GM21381 (cell line): ENCODE measurements at regions not wholly inside any gene's neighbourhood (a gene's known extent, or its start where the extent isn't known, plus 50 kb on each side); places are given as distances from the start of the nearest gene placed in this dataset.

Experiments used
- ATAC-seq: cut with Tn5 transposase; IDR thresholded peaks from one replicate; pipeline ENCODE4 v1.9.1; 2021; ENCODE audit warnings: mild to moderate bottlenecking, moderate library complexity; ENCODE audit not compliant: unreplicated experiment

- ATAC-seq = no peak
These were observed 866.2 kb downstream of the TBC1D22A start for GRCh38 chr22:47628477-47629272.

DNA sequence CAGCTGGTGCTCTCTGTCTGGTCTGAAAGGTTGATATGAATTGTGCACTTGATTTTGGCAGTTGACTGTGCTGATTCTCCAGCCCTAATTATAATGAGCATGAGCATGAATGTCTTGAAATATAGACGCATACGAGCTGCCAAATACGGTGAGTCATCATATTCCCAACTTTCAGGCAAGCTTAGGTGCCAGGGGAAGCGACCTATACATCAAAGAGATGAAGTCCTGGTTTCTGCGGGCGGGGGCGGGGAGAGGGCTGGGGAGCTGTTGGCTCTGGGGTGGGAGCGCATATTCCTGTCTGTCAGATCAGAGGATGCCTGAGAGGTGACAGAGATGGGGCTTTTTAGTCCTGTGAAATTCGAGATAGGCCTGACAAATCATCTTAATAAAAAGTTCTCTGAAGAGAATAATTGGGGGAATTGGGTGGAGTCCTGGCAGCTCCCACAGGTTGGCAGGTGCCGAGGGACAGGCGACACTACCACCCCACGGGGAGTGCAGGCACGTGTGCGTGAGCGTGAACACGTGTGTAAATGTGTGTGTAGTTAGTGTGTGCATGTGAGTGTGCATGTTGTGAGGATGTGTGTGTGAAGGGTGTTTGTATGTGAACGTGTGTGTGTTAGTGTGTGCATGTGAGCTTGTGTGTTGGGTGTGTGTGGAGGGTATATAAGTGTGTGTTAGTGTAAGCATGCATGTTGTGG, 865.3 kb downstream of the TBC1D22A start:
- ATAC-seq = no peak

- no peak for ATAC-seq
These were observed 864.3 kb downstream of the TBC1D22A start for GRCh38 chr22:47626428-47627390.

DNA sequence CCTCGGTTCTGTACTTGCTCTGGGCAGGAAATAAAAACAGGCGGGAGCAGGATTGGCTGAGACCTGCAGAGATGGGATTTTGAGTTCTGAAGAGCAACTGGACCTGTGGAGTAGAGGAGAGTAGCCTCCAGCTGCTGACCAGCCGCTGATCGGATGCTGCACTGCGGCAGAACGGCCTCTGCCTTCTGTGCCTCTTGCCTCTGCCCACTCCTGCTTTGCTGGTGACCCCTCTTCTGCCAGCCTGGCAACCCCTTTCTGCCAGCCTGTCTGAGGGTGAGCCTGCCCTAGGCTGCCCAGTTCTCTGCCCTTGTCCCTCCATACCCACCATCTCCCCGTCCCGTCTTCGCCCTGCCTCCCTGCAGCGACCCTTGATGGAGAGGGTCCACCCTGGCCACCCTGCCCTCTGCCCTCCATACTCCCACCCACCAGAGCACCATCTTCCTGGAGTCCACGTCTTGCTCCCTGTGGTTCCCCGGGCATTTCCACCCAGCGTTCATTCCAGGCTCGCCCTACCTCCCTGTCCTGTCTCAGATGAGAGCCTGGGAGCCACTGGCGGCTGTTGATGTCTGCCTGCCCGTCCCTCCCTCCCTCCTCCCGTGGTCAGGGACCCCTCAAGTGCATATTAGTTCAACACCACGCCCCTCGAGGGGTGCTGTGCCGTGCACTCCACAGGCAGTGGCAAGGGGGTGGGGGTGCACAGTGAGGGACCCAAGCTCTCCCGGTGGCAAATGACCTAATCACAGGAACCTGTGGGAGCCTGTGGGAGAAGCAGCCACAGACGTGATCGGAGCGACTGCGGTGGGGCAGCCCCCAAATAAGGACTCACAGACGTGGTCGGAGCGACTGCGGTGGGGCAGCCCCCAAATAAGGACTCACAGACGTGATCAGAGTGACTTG, 863.3 kb downstream of the TBC1D22A start:
- ATAC-seq = no peak

GRCh38 chr22:47625013-47625385, 862.5 kb downstream of the TBC1D22A start:
- ATAC-seq = no peak

- ATAC-seq = no peak
These were observed 862.0 kb downstream of the TBC1D22A start for GRCh38 chr22:47624252-47625012.

GRCh38 chr22:47623763-47624148, 861.3 kb downstream of the TBC1D22A start:
- ATAC-seq = no peak

DNA sequence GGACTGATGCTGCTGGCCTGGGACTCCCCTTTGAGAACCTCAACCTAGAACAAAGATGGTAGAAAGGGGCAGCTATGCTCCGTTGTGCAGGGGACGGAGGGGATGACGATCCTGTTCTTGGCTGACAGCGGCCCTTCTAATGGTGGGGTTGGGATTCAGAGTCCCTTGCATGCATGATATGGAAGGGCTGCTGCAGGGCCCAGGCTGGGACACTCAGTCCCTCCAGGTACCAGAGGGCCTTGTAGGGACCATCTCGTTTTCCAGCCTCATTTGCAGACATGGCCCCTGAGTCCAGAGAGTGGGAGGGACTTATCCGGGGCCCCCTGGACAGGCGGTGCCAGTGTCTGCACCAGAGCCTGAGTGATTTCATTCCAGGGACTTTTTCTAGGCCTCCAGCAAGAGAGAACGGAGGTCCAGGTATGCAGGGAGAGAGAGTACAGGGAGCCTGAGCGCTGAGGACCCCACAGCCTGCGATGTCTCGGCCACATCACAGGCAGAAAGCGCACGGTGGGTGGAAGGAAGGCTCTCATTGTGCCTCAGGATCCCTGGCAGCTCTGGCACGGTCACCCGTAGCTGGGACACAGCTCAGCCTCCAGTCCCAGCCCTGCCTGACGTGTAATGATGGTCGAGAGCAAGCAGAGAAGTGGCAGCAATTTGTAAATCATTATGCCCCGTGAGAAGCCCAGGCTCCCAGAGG, 860.8 kb downstream of the TBC1D22A start:
- no peak for ATAC-seq

DNA sequence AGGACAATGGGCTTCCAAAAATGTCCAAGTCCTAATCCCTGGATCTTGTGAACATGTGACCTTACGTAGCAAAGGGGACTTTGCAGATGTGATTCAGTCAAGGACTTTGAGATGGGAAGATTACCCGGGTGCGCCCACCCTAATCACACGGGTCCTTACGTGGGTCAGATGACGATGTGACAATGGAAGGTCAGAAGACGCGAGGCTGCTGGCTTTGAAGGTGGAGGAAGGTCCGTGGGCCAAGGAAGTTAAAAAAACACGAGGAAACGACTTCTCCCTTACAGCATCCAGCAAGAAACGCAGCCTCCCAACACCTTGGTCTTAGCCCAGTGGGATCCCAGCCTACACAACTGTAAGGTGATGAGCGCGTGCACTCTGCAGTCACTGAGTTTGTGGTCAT, 860.1 kb downstream of the TBC1D22A start:
- no peak for ATAC-seq

DNA sequence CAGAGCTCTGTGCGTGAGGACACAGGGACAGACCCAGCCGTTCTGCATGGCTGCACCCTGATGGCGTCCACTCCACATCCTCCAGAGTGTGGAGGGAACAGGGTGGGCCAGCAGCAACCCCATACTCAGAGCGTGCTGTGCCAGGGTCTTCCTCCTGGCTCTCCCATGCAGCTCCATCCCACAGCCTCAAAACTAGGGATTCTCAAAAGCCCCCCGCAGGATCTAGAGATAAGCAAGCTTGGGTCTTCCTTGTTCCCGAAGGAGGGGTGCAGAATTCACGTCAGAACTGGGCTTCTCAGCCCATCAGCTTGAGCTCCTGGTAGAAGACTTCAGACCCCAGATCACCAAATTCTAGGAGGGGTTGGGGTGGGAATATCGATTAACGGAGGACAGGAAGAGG, 858.8 kb downstream of the TBC1D22A start:
- no peak for ATAC-seq

DNA sequence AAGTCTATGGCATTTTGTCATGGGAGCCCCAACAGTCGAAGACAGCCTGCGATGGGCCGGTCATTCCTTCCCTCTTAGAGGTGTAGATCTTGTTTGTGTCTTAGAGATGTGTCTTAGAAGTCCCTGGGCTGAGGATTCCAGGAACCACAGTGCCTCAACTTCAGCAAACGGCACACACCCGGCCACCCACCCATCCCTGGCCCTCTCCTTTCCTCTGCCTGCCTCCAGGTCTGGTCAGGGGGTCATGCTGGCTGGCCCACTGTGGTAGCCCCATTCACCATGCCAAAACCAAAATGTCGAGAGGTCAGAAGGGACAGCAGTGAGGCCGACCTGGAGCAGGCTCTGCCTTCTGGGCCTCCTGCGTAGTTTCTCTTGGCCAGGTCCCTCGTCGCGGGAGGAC, 857.9 kb downstream of the TBC1D22A start:
- ATAC-seq = no peak

- no peak for ATAC-seq
These were observed 857.2 kb downstream of the TBC1D22A start for GRCh38 chr22:47619631-47620030.

DNA sequence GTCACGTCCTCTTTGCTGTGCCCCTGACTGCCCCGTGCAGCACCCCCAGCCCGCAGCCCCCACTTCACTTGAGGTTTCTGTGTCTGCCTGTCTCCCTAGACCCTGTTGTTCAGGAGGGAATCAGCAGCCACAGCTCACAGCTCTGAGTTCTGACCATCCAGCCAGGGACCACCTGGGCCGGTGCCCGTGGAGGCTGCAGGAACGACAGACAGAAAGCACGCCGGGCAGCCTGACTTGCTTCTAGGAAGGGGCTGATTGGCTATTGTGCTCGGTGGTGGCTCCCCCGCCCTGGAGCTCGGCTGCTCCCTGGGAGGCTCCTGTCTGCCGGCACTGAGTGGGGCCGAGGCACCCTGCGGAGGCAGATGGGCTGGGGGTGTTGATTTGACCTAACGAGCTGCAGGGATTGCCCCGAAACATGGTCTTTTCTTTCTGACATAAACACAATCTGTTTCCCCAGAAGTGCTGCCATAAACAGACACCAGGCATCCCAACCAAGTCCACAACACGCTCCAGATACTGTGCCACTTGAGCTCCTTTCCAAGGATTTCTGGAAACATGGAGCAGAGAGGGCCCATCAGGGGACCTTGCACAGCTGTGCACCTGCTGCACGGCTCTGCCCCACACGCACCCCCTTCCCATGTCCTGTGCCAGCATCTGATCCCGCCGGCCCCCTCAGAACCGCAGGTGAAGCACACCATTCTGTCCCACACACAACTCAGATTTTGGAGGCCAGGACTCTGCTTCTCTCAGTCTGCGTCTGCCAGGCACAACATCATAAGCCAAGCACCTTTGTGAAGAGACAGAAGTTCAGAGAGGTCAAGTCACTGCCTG, 855.9 kb downstream of the TBC1D22A start:
- no peak for ATAC-seq

- no peak for ATAC-seq
These were observed 854.7 kb downstream of the TBC1D22A start for GRCh38 chr22:47617186-47617585.

GRCh38 chr22:47616396-47617020, 854.1 kb downstream of the TBC1D22A start:
- no peak for ATAC-seq

- no peak for ATAC-seq
These were observed 852.6 kb downstream of the TBC1D22A start for GRCh38 chr22:47615051-47615450.

GRCh38 chr22:47613606-47614350, 851.3 kb downstream of the TBC1D22A start:
- ATAC-seq = no peak
